ENCODE measurements at regions not wholly inside any gene's neighbourhood (a gene's known extent, or its start where the extent isn't known, plus 50 kb on each side); places are given as distances from the start of the nearest gene placed in this dataset.
"Not testable (repeated sequence)": the region's sequence is repeated elsewhere in the genome, so short reads cannot be mapped to it uniquely, and the experiment has no call there.

- no peak overlapping the region for H3K27ac ChIP-seq (ENCODE audit: low read depth in 2 of 2, low read length in 1 of 2)
- no peaks in the 10 kb centered on the region for H3K27me3 ChIP-seq (ENCODE audit: control insufficient read depth in 1 of 2, insufficient read depth in 2 of 2, low read length in 2 of 2)
Measured at GRCh38 chr11:29616611-29617010, 400.2 kb downstream of the KCNA4 start.

GRCh38 chr11:29612423-29612822 lies 404.4 kb downstream of the KCNA4 start:
- Histone ChIP-seq H3K4me3 (ENCODE audit: low read depth in 1 of 2, low read length in 2 of 2) (no peak overlapping the region), H3K9me3 (ENCODE audit: control insufficient read depth in 2 of 2, insufficient read depth in 1 of 2, low read depth in 1 of 2, low read length in 1 of 2) (no peaks in the 10 kb centered on the region), H3K27ac (ENCODE audit: low read depth in 2 of 2, low read length in 1 of 2) (no peak overlapping the region), H3K4me1 (ENCODE audit: control insufficient read depth in 2 of 2, insufficient read depth in 2 of 2, low read length in 1 of 2) (no peaks in the 10 kb centered on the region), H3K27me3 (ENCODE audit: control insufficient read depth in 1 of 2, insufficient read depth in 2 of 2, low read length in 2 of 2) (no peaks in the 10 kb centered on the region), H3K36me3 (ENCODE audit: control insufficient read depth in 2 of 2, insufficient read depth in 2 of 2, low read length in 1 of 2) (no peaks in the 10 kb centered on the region)
- 76 to 83% methylated on average over 2 of the region's 2 CpGs for WGBS, 2 donors

More at GRCh38 chr11:29616611-29617010, 400.2 kb downstream of the KCNA4 start:
- Histone ChIP-seq H3K4me1 (ENCODE audit: control insufficient read depth in 2 of 2, insufficient read depth in 2 of 2, low read length in 1 of 2) (no peaks in the 10 kb centered on the region), H3K4me3 (ENCODE audit: low read depth in 1 of 2, low read length in 2 of 2) (no peak overlapping the region), H3K9me3 (ENCODE audit: control insufficient read depth in 2 of 2, insufficient read depth in 1 of 2, low read depth in 1 of 2, low read length in 1 of 2) (no peaks in the 10 kb centered on the region), H3K36me3 (ENCODE audit: control insufficient read depth in 2 of 2, insufficient read depth in 2 of 2, low read length in 1 of 2) (no peaks in the 10 kb centered on the region)

- Histone ChIP-seq H3K9me3 (ENCODE audit: control insufficient read depth in 2 of 2, insufficient read depth in 1 of 2, low read depth in 1 of 2, low read length in 1 of 2) (no peaks in the 10 kb centered on the region), H3K27me3 (ENCODE audit: control insufficient read depth in 1 of 2, insufficient read depth in 2 of 2, low read length in 2 of 2) (no peaks in the 10 kb centered on the region), H3K27ac (ENCODE audit: low read depth in 2 of 2, low read length in 1 of 2) (no peak overlapping the region), H3K4me1 (ENCODE audit: control insufficient read depth in 2 of 2, insufficient read depth in 2 of 2, low read length in 1 of 2) (no peaks in the 10 kb centered on the region), H3K4me3 (ENCODE audit: low read depth in 1 of 2, low read length in 2 of 2) (no peak overlapping the region), H3K36me3 (ENCODE audit: control insufficient read depth in 2 of 2, insufficient read depth in 2 of 2, low read length in 1 of 2) (no peaks in the 10 kb centered on the region)
- 78% methylated on average over 4 of the region's 4 CpGs for WGBS, 2 donors
Measured at GRCh38 chr11:29606330-29607031, 410.3 kb downstream of the KCNA4 start.

- H3K9me3 ChIP-seq (ENCODE audit: control insufficient read depth in 2 of 2, insufficient read depth in 1 of 2, low read depth in 1 of 2, low read length in 1 of 2); H3K27me3 ChIP-seq (ENCODE audit: control insufficient read depth in 1 of 2, insufficient read depth in 2 of 2, low read length in 2 of 2); H3K27ac ChIP-seq (ENCODE audit: low read depth in 2 of 2, low read length in 1 of 2); H3K4me1 ChIP-seq (ENCODE audit: control insufficient read depth in 2 of 2, insufficient read depth in 2 of 2, low read length in 1 of 2); H3K4me3 ChIP-seq (ENCODE audit: low read depth in 1 of 2, low read length in 2 of 2); H3K36me3 ChIP-seq (ENCODE audit: control insufficient read depth in 2 of 2, insufficient read depth in 2 of 2, low read length in 1 of 2): not testable (repeated sequence)
- WGBS, 2 donors = 95 to 97% methylated on average over 23 to 27 of the region's 27 CpGs
Measured at GRCh38 chr11:29600151-29600575, 416.7 kb downstream of the KCNA4 start.

GRCh38 chr11:29584342-29584741 lies 432.5 kb downstream of the KCNA4 start:
- no peaks in the 10 kb centered on the region for H3K36me3 ChIP-seq (ENCODE audit: control insufficient read depth in 2 of 2, insufficient read depth in 2 of 2, low read length in 1 of 2)
- no peaks in the 10 kb centered on the region for H3K9me3 ChIP-seq (ENCODE audit: control insufficient read depth in 2 of 2, insufficient read depth in 1 of 2, low read depth in 1 of 2, low read length in 1 of 2)
- H3K27ac ChIP-seq (ENCODE audit: low read depth in 2 of 2, low read length in 1 of 2) = no peak overlapping the region
- no peaks in the 10 kb centered on the region for H3K27me3 ChIP-seq (ENCODE audit: control insufficient read depth in 1 of 2, insufficient read depth in 2 of 2, low read length in 2 of 2)
- no peak overlapping the region for H3K4me3 ChIP-seq (ENCODE audit: low read depth in 1 of 2, low read length in 2 of 2)
- no peaks in the 10 kb centered on the region for H3K4me1 ChIP-seq (ENCODE audit: control insufficient read depth in 2 of 2, insufficient read depth in 2 of 2, low read length in 1 of 2)

GRCh38 chr11:29578806-29579205 lies 438.0 kb downstream of the KCNA4 start:
- no peaks in the 10 kb centered on the region for H3K27me3 ChIP-seq (ENCODE audit: control insufficient read depth in 1 of 2, insufficient read depth in 2 of 2, low read length in 2 of 2)
- WGBS, 2 donors = 71 to 74% methylated on average over 2 of the region's 2 CpGs
- no peaks in the 10 kb centered on the region for H3K36me3 ChIP-seq (ENCODE audit: control insufficient read depth in 2 of 2, insufficient read depth in 2 of 2, low read length in 1 of 2)
- H3K4me3 ChIP-seq (ENCODE audit: low read depth in 1 of 2, low read length in 2 of 2) = no peak overlapping the region
- no peaks in the 10 kb centered on the region for H3K4me1 ChIP-seq (ENCODE audit: control insufficient read depth in 2 of 2, insufficient read depth in 2 of 2, low read length in 1 of 2)
- no peaks in the 10 kb centered on the region for H3K9me3 ChIP-seq (ENCODE audit: control insufficient read depth in 2 of 2, insufficient read depth in 1 of 2, low read depth in 1 of 2, low read length in 1 of 2)
- no peak overlapping the region for H3K27ac ChIP-seq (ENCODE audit: low read depth in 2 of 2, low read length in 1 of 2)

GRCh38 chr11:29564486-29564885 lies 452.3 kb downstream of the KCNA4 start:
- Histone ChIP-seq H3K27ac (ENCODE audit: low read depth in 2 of 2, low read length in 1 of 2) (no peak overlapping the region), H3K36me3 (ENCODE audit: control insufficient read depth in 2 of 2, insufficient read depth in 2 of 2, low read length in 1 of 2) (no peaks in the 10 kb centered on the region), H3K9me3 (ENCODE audit: control insufficient read depth in 2 of 2, insufficient read depth in 1 of 2, low read depth in 1 of 2, low read length in 1 of 2) (no peaks in the 10 kb centered on the region), H3K27me3 (ENCODE audit: control insufficient read depth in 1 of 2, insufficient read depth in 2 of 2, low read length in 2 of 2) (no peaks in the 10 kb centered on the region), H3K4me1 (ENCODE audit: control insufficient read depth in 2 of 2, insufficient read depth in 2 of 2, low read length in 1 of 2) (no peaks in the 10 kb centered on the region), H3K4me3 (ENCODE audit: low read depth in 1 of 2, low read length in 2 of 2) (no peak overlapping the region)

GRCh38 chr11:29562183-29562582 lies 454.6 kb downstream of the KCNA4 start:
- no peaks in the 10 kb centered on the region for H3K27me3 ChIP-seq (ENCODE audit: control insufficient read depth in 1 of 2, insufficient read depth in 2 of 2, low read length in 2 of 2)
- 39 to 56% methylated on average over 3 of the region's 3 CpGs for WGBS, 2 donors
- H3K9me3 ChIP-seq (ENCODE audit: control insufficient read depth in 2 of 2, insufficient read depth in 1 of 2, low read depth in 1 of 2, low read length in 1 of 2) = no peaks in the 10 kb centered on the region

GRCh38 chr11:29553990-29554389 lies 462.8 kb downstream of the KCNA4 start:
- H3K4me1 ChIP-seq (ENCODE audit: control insufficient read depth in 2 of 2, insufficient read depth in 2 of 2, low read length in 1 of 2) = no peaks in the 10 kb centered on the region
- no peaks in the 10 kb centered on the region for H3K27me3 ChIP-seq (ENCODE audit: control insufficient read depth in 1 of 2, insufficient read depth in 2 of 2, low read length in 2 of 2)
- no peak overlapping the region for H3K27ac ChIP-seq (ENCODE audit: low read depth in 2 of 2, low read length in 1 of 2)
- no peak overlapping the region for H3K4me3 ChIP-seq (ENCODE audit: low read depth in 1 of 2, low read length in 2 of 2)
- H3K9me3 ChIP-seq (ENCODE audit: control insufficient read depth in 2 of 2, insufficient read depth in 1 of 2, low read depth in 1 of 2, low read length in 1 of 2) = no peaks in the 10 kb centered on the region
- 3 to 7% methylated on average over 1 of the region's 1 CpG for WGBS, 2 donors
- no peaks in the 10 kb centered on the region for H3K36me3 ChIP-seq (ENCODE audit: control insufficient read depth in 2 of 2, insufficient read depth in 2 of 2, low read length in 1 of 2)

More at GRCh38 chr11:29562183-29562582, 454.6 kb downstream of the KCNA4 start:
- Histone ChIP-seq H3K4me3 (ENCODE audit: low read depth in 1 of 2, low read length in 2 of 2) (no peak overlapping the region), H3K27ac (ENCODE audit: low read depth in 2 of 2, low read length in 1 of 2) (no peak overlapping the region), H3K36me3 (ENCODE audit: control insufficient read depth in 2 of 2, insufficient read depth in 2 of 2, low read length in 1 of 2) (no peaks in the 10 kb centered on the region), H3K4me1 (ENCODE audit: control insufficient read depth in 2 of 2, insufficient read depth in 2 of 2, low read length in 1 of 2) (no peaks in the 10 kb centered on the region)

GRCh38 chr11:29538339-29539036 lies 478.3 kb downstream of the KCNA4 start:
- no peaks in the 10 kb centered on the region for H3K9me3 ChIP-seq (ENCODE audit: control insufficient read depth in 2 of 2, insufficient read depth in 1 of 2, low read depth in 1 of 2, low read length in 1 of 2)
- H3K36me3 ChIP-seq (ENCODE audit: control insufficient read depth in 2 of 2, insufficient read depth in 2 of 2, low read length in 1 of 2) = no peaks in the 10 kb centered on the region
- no peaks in the 10 kb centered on the region for H3K27me3 ChIP-seq (ENCODE audit: control insufficient read depth in 1 of 2, insufficient read depth in 2 of 2, low read length in 2 of 2)
- no peaks in the 10 kb centered on the region for H3K4me1 ChIP-seq (ENCODE audit: control insufficient read depth in 2 of 2, insufficient read depth in 2 of 2, low read length in 1 of 2)
- H3K4me3 ChIP-seq (ENCODE audit: low read depth in 1 of 2, low read length in 2 of 2) = no peak overlapping the region
- no peak overlapping the region for H3K27ac ChIP-seq (ENCODE audit: low read depth in 2 of 2, low read length in 1 of 2)

Measured in esophagus (tissue), 2 donors.